NCI-H82 treated with DMSO at 0.1 percent for 48 hours (cell line): ENCODE measurements at regions not wholly inside any gene's neighbourhood (a gene's known extent, or its start where the extent isn't known, plus 50 kb on each side); places are given as distances from the start of the nearest gene placed in this dataset.

Experiments used
- DNase-seq: peaks from one replicate; lab custom pipeline; 2025; ENCODE audit not compliant: unreplicated experiment; lab: John Stamatoyannopoulos, UW

GRCh38 chr18:2336690-2337392 lies 234.5 kb downstream of the METTL4 start:
- no peak for DNase-seq

- DNase-seq, result no peak
Measured at GRCh38 chr18:2337552-2338141, 233.7 kb downstream of the METTL4 start.

GRCh38 chr18:2338601-2339000 lies 232.7 kb downstream of the METTL4 start:
- no peak for DNase-seq

- DNase-seq, result no peak
Measured at GRCh38 chr18:2340335-2340734, 231.0 kb downstream of the METTL4 start.

- DNase-seq, result no peak
Measured at GRCh38 chr18:2348003-2348402, 223.3 kb downstream of the METTL4 start.

- no peak for DNase-seq
Measured at GRCh38 chr18:2351126-2351850, 220.0 kb downstream of the METTL4 start.

GRCh38 chr18:2354292-2354691 lies 217.0 kb downstream of the METTL4 start:
- DNase-seq, result no peak

- no peak for DNase-seq
Measured at GRCh38 chr18:2356906-2357305, 214.4 kb downstream of the METTL4 start.

GRCh38 chr18:2360861-2361260 lies 210.4 kb downstream of the METTL4 start:
- DNase-seq, result no peak

GRCh38 chr18:2368102-2368501 lies 203.2 kb downstream of the METTL4 start:
- no peak for DNase-seq

GRCh38 chr18:2376707-2377106 lies 194.6 kb downstream of the METTL4 start:
- no peak for DNase-seq

GRCh38 chr18:2380101-2380500 lies 191.2 kb downstream of the METTL4 start:
- DNase-seq, result no peak

- no peak for DNase-seq
Measured at GRCh38 chr18:2381539-2381938, 189.8 kb downstream of the METTL4 start.

- DNase-seq, result no peak
Measured at GRCh38 chr18:2387588-2387987, 183.7 kb downstream of the METTL4 start.

- DNase-seq, result no peak
Measured at GRCh38 chr18:2390158-2390557, 181.1 kb downstream of the METTL4 start.

- DNase-seq, result no peak
Measured at GRCh38 chr18:2391470-2391869, 179.8 kb downstream of the METTL4 start.

GRCh38 chr18:2392446-2392845 lies 178.9 kb downstream of the METTL4 start:
- DNase-seq, result no peak

GRCh38 chr18:2394684-2395083 lies 176.6 kb downstream of the METTL4 start:
- DNase-seq, result no peak

- no peak for DNase-seq
Measured at GRCh38 chr18:2395427-2396161, 175.7 kb downstream of the METTL4 start.

GRCh38 chr18:2396162-2396505 lies 175.2 kb downstream of the METTL4 start:
- DNase-seq, result no peak

- no peak for DNase-seq
Measured at GRCh38 chr18:2400701-2401196, 170.6 kb downstream of the METTL4 start.

- DNase-seq, result no peak
Measured at GRCh38 chr18:2402084-2402483, 169.2 kb downstream of the METTL4 start.
